SIG-M5 (cell line): ENCODE measurements at regions not wholly inside any gene's neighbourhood (a gene's known extent, or its start where the extent isn't known, plus 50 kb on each side); places are given as distances from the start of the nearest gene placed in this dataset.
"Not testable (repeated sequence)": the region's sequence is repeated elsewhere in the genome, so short reads cannot be mapped to it uniquely, and the experiment has no call there.

Experiments
- DNase-seq: peaks from one replicate; lab custom pipeline; 2025; lab: John Stamatoyannopoulos, UW

DNA sequence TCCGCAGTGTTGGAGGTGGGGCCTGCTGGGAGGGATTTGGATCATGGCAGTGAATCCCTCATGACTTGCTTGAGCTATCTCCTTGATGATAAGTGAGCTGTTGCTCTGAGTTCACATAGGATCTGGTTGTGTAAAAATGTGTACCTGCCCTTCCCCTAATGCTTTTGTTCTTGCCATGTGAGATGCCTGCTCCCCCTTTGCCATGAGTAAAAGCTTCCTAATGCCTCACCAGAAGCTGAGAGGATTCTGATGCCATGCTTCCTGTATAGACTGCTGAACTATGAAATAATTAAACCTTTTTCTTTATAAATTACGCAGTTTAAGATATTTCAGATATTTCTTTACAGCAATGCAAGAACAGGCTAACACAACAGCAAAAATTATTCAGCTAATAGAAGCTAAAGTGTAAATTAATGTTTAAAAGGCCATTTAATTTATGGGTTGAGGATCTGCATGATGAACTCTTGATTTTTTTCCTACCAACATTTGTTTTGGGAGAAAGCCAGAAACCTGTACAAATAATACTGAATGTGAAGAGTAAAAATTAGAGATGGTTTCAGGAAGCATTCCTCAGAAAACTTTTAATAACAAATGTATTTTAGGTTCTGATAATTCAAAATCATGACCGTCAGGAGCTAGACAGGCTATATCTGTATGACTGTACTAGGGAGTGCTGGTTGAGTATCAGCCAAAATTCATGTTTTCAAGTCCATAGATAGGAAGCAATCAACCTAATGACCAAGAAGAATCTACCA, 177.5 kb upstream of the GRIA4 start:
- no peak for DNase-seq

DNA sequence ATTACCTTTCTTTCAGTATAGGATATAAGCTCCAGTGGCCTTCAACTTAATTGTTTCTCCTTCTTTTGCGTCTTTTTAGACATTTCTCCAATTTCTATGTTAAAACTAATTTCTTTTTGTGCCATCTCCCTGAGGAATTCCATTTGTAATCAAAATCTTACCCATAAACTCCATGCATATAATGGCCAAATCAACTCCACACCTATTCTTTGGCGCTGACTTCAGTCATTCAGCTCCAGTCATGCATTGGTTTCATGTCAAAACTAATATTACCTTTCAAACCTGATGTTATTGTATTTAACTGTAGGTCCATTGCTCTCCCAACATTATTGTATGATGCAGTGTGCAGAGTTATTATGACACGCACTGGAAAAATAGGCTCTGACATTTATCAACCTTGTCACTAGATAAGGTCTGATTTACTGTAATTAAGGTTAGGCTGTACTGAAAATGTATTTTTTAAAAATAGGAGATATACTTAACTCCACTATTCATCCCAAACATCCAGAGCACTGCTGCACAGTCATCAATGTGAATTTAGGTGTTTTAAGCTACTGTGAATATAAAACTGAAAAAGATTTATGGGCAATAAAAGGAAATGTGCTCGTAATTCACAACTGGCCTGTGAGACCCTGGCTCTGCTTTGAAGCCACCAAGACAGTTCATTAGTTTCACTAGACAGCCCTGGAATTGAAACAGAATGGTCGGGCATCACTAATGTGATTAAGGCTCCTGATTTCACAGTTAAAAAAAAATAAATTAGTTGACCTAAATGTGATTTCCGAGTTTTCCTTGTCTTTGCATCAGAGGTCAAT, 180.6 kb upstream of the GRIA4 start:
- DNase-seq = no peak

DNA sequence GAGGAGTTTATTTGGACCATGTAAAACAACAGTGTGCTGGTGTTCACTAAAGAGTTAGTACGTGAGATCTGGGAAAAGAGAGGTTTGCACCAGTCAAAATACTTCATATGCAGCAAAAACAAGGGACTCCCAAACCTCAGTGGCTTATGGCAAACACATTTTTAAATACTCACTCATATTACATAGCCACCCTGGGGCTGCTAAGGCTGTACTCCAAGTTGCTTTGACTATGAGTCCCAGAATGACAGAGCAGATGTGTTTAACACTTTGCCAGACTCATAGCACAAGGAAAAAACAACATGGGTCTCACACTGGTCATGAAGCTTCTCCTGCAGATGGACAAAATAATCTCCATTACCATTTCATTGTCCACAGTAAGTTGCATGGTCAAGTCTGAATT, 202.8 kb upstream of the GRIA4 start:
- DNase-seq = no peak

DNA sequence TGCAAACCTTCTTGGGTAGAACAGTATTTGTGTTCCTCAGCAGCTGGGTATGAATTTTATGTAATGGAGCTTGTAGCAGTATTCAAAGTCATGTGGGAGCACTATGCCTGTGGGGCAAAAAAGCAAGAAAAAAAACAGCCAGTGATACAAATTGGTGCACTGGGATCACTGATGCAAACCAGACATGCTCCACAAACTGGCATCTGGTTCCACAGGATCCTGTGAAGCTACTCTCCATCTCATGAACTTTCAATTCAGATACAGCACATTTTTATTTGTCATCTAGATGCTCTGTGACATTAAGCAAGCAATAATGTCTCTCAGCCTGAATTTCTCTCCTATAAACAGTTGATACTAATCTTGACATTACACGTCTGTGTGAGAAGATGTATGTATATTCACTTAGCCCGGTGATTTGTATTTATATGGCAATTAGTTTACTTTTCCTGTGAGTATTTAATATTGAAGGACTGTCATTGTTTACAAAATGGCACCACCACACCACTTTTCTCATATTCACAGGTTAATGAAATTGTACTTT, 208.5 kb upstream of the GRIA4 start:
- no peak for DNase-seq

DNA sequence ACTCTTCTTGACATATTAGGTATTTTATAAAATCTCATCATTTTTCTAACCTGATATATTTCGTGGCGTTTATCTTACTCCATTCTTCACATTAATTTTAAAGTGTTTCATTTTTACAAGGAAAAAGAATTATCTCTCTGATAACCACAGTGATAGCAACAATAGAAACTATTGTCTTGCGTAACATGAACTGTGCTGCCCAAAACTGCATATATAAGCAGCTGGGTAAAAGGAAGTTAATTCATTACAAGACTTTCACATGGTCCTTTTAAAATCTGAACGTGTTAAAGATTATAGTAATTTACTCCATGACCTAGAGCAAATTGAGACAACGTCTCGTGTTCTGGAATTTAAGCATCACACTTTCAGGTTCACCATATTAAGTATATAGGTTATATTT, 210.4 kb upstream of the GRIA4 start:
- DNase-seq = no peak

DNA sequence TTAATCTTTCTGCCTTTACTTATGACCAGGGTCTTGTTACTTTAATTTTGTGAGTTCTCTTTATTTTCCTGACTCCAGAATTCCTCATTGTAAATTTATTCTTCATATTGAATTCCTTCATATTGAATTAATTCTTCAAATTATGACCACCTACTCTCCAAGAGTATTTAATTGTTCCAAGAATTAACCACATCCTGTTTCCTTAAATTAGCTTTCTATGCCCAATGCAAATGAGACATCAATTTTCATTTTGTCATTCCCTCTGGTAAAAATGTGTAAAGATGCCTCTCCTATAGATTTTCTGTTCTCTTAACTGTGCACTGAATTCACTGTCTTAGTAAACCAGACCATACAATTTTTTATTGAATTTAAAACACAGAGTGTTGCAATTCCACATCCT, 211.2 kb upstream of the GRIA4 start:
- no peak for DNase-seq

DNA sequence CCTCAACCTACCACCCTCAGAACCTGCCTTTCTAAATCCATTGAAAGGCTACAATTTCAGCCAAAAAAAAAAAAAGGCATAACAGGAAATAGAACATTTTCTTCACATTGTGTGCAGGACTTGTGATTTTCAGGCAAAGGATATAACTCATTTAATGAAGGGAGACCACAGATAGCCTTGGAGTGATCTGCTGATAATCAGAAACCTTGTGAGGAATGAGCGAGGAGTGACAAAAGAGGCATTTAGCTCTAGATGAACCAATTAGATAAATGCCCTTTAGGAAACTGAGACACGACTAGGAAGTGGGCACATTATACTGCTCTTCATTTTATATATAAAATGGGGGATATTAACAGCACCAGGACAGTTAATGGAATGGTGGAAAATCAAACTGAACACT, 216.5 kb upstream of the GRIA4 start:
- DNase-seq = no peak

DNA sequence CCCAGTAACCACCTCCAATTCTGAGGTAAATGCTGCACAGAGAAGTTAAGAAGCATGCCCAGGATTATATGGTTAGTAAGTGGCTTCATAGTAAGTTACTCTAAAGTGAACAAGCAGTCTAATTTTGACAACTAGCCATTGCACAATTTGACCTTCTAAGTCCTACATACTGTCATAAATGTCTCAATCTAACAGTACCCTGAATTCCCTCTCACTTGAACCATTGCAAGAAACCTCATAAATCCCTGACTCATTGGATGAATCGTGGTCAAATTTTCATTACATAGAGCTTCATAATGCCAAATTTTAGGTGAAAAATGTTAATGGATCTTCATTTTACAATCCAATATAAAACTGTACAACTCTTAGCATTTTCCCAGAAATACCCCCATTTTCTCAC, 217.3 kb upstream of the GRIA4 start:
- DNase-seq = no peak

DNA sequence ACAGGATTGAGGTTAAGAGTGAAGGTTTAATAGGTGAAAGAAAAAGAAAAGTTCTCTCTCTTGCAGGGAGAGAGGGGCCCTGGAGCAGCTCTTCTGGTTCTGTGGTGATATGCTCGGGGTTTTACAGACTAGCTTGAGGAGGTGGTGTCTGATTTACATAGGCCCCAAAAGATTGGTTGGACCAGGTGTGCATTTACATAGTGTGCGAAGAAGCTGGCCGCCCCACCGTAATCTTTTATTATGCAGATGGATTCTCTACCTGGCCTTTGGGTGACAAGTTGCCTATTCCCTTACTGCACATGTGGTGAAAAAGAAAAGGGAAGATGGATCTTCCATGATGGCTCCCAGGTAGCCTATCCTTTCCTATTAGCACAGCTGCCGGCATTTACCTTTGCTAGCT, 219.9 kb upstream of the GRIA4 start:
- DNase-seq = no peak

DNA sequence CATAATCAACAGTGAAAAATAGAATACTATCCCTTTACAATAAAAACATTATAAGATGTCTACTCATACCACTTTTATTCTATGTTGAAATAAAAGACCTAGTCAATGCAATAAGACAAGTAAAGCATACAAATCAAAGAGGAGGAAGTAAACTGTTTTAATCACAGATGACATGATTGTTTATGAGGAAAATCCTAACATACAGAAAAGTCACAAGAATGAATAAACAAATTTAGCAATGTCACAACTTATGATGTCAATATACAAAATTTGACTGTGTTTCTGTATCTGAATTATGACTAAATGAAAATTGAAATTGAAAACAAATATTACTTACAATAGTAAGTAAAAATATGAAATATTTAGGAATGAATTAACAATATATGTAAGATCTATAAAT, 221.9 kb upstream of the GRIA4 start:
- DNase-seq = no peak

DNA sequence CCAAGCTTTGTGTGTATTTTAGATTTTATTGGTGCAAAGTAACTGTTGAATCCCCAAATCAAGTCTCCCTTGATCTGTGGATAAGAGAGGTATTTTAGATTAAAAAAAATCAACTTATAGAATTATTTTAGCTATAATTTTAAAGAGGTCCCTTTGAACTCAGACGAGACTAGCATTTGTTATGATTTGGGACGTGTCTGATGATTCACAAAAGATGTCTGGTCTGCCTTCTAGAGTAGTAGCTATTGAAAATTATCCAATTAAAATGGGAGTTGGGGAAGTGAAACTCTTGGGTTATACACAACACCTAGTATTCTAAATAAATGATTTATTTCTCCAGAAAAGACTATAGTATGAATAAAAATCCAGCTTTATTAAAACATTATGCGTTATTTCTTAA, 227.9 kb upstream of the GRIA4 start:
- DNase-seq = no peak

DNA sequence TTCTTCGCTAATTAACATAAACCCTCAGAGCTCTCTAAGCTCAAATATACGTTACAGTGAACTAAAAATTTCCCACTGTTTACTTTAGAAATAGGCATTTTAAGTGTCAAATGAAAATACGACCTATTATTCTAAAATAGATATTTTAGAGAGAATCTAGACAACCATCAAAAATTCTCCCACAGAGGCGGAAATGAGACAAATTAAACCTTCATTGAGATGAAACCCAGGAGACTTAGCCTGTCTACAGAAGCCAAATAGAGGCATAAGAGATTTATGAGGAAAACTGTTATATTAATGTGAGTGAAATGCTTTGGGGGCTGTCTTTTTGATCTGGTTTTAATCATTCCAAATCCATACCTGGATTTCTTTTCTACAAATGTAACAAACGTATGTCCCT, 232.0 kb upstream of the GRIA4 start:
- DNase-seq = no peak

DNA sequence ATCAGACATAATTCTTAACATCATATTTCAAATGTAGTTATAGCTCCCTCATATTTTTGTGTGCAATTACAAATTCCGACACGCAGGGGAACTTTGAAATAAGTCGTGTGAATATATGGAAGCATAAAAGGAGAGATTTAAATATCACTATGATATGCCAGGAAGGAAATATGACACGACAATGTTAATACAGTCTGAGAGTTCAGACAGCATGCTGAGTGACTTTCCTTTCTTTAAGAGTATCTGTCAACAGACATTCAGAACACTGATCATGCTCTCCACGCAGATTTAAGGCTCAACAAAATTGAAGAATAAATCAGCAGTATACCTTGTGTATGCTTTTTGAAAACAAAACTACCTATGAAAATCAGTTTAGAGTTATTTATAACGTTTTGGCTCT, 232.6 kb upstream of the CARD18 start:
- DNase-seq = no peak

DNA sequence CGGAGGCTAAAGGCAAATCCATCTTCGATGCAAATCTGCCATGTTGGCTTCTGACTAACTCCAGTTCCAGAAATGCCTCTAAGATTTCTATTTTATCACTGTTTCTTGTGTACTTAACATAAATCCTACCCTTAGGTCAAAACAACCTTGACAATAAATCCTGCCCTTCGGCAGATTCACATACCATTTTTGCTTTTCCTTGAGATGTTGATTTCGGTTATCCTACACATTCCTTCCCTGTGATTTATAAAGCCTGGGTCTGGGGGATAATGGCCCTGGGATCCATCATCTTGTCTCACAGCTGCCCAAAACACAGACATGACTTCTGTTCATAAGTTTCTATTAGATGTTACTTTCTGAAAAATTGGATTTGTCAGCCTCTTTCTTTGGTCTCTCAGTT, 231.7 kb upstream of the CARD18 start:
- DNase-seq = no peak

DNA sequence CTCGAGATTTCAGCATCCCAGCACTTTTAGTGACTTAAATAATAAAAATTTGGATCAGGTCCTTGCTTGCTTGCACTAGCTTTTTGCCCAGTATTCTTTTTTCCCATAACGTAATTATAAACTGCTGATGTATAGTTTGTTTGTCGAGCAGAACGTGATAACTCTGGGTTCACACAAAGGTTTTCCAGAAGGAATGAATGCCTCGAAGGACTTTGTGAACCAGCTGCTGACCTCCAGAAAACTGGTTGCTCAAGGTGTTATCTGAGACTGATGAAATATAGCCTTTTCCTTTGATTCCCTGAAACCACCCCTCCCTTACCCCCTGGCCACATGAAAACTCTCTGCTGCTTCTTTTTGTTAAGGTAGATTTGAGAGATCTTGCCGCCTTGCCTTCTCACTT, 229.1 kb upstream of the CARD18 start:
- DNase-seq = no peak

DNA sequence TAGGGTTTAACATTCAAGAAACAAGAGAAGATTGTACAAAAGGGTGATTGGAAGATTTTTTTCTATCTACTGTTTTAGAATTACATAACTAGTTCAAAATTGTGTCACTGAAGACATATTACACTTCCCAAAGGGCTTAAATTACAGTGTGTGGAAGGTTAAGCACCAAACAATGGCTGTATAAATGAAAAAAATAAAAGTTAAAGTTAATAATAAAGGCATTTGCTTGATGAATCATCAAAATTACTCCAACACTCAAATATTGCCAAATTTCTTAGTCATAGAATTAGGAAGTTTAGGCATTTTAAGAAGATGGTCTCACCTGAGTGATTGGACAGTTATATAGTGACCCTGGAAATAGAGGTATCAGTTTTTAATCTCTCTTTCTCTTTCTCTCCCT, 227.6 kb upstream of the CARD18 start:
- DNase-seq = no peak

DNA sequence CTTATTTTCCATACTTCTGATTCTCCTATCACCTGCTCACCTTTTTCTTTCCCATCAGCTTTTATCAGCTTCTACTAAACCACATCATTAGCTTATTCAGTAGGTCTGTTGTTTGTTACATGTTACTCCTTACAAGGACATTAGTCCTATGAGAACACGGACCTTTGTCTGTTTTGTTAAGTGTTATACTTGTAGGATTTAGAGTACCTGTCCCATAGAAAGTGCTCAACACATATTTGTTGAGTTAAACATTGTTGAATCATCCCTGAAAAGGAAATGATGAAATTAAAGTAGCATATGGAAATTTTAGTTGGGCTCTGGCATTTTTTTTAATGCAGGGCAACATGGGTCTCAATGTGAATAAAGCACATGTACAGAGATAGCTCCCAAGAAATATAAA, 222.1 kb upstream of the CARD18 start:
- DNase-seq = no peak

DNA sequence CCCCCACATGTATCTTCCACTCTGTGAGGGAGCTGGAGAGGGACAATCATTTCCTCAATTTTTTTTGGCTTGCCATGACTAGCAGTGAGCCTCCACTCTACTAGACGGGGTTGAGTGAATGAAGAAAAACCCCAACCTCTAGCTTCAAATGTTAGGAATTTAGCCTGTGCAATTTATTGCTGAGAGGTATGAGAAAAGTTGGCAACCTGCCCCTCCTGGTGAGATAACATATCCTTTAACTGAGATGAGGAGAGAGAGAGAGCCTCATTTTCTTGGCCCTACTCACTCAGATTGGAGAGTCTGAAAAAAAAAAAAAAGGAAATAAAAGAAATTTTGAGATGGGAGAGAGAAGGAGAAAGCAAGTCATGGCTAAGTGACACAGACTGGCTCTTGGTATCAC, 218.2 kb upstream of the CARD18 start:
- no peak for DNase-seq

DNA sequence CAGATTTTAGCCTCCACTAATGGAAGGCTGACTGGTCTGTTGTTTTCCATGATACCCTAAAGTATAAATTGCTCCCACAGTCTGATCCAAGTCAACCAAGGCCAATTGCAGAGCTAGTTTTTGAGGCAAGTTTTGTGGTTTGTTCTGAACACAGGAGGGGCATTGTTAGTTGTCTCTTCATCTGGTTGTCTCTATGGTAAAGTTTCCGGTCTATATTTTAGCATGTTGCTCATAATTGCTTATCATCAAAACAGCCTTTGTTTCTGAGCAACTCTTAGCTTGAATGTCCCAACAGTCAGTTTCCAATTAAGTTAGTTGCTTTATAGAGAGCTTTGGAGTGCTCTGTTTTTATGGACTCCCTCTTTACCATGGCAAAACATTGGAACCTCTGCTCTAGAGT, 217.6 kb upstream of the CARD18 start:
- DNase-seq = no peak

DNA sequence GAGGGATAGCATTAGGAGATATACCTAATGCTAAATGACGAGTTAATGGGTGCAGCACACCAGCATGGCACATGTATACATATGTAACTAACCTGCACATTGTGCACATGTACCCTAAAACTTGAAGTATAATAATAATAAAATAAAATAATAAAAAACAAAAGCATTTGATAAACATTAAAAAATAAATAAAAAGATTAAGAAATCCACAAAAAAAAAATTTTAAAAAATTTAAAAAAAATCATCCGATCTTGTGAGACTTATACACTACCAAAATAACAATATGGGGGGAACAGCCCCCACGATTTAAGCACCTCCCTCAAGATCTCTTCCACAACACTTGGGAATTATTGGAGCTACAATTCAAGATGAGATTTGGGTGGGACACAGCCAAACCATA, 210.3 kb upstream of the CARD18 start:
- DNase-seq = not testable (repeated sequence)

DNA sequence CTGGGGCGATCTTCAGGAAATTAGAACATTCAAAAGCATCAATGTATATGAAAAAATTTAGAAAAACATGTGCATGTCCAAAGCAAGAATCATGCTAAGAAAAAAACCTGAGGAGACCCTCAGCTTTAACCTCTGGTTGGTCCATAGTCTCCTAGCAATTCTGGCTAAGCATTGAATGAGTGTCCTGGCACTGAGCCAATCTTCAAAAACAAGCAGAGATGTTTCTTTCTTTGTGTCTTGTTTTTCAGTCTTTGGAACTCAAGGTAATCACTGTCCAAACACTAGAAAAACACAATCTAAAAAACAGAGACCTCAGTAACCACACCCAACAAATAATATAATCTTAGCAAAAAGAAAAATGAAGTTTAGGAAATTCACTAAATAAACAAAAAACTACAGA, 205.4 kb upstream of the CARD18 start:
- DNase-seq = no peak

DNA sequence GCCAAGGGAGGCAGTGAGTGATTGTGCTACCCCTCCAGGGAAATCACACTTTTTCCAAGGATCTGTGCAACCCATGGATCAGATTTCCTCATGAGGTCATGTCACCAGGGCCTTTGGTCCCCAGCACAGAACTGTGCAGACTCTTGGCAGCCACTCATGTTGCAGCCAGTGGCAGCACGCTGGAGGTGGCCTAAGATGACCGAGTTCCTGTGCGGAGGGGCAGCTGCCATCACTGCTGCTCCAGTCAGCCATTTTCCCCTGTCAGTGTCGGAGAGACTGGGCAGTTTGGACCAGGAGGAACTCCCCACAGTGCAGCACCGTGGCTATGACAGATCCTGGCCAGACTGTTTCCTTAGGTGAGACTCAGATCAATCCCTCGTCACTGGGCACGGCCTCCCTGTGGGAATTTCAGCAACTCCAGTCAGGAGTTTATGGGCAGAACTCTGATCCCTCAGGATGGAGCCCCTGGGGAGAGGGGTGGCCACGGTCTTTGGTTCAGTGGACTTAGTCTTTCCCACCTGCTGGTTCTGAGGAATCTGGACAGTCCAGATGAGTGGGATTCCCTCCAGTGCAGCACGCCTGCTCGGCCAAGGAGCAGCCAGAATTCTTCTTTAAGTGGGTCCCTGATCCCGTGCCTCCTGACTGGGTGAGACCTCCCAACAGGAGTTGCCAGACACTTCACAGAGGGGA, 194.6 kb upstream of the CARD18 start:
- DNase-seq = no peak

DNA sequence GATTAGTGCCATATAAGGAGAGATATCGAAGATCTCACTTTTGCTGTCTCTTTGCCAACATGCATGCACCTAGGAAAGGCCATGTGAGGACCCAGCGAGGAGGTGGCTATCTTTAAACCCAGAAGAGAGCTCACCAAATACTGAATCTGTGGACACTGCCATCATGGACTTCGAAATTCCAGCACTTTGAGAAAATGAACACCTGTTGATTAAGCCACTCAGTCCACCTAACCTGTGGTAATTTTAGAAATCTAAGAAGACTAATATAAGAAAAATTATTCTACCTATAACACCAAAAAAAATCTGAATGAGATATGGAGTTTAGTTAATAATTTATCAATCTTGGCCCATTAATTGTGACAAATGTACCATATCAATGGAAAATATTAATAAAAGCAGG, 193.6 kb upstream of the CARD18 start:
- DNase-seq = no peak
